PC-3 (cell line): ENCODE measurements at regions not wholly inside any gene's neighbourhood (a gene's known extent, or its start where the extent isn't known, plus 50 kb on each side); places are given as distances from the start of the nearest gene placed in this dataset.

Experiments
- EZH2 ChIP-seq: fragments of 300-600 bp; sonication (generic); IDR thresholded peaks from one replicate; pipeline ENCODE4 v1.6.1; 2017; ENCODE audit warnings: antibody characterized with exemption, mild to moderate bottlenecking, low read length; ENCODE audit not compliant: unreplicated experiment
- TF ChIP-seq, protein P1 (sequence below): fragments of 300-600 bp; sonication (generic); conservative IDR thresholded peaks from 2 replicates; pipeline ENCODE4 v1.5.1; 2017; ENCODE audit warnings: antibody characterized with exemption, low read depth, mild to moderate bottlenecking, low read length

DNA sequence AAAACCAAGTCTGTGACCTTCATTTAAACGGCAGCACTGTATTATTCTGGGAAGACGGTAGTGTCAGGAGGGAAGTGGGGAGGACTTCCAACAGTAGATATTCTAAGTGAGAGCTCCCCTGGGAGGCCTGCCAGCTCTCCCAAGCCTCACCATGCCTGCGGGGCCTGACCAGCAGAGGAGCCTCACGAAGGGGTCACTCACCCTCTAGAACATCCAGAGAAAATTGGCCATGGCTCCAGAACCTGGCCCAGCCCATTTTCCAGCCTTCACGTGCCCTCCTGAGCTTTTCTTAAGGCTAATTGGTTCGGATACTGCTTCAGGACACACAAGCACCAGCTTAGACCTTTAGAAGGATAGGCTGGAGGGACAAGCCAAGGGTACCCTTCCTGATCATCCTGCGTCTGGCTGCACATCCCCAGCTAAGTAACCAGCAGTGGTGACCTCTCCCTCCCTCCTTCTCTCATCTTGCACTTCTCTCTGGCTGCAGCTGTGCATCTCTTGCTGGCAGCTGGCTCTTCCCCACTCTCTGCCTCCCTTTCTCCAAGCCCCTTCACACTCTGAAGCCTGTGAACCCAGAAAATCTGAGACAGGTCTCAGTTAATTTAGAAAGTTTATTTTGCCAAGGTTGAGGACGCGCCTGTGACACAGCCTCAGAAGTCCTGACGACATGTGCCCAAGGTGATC is 120.1 kb upstream of the PKDCC start:
- TF ChIP-seq, protein P1, sequence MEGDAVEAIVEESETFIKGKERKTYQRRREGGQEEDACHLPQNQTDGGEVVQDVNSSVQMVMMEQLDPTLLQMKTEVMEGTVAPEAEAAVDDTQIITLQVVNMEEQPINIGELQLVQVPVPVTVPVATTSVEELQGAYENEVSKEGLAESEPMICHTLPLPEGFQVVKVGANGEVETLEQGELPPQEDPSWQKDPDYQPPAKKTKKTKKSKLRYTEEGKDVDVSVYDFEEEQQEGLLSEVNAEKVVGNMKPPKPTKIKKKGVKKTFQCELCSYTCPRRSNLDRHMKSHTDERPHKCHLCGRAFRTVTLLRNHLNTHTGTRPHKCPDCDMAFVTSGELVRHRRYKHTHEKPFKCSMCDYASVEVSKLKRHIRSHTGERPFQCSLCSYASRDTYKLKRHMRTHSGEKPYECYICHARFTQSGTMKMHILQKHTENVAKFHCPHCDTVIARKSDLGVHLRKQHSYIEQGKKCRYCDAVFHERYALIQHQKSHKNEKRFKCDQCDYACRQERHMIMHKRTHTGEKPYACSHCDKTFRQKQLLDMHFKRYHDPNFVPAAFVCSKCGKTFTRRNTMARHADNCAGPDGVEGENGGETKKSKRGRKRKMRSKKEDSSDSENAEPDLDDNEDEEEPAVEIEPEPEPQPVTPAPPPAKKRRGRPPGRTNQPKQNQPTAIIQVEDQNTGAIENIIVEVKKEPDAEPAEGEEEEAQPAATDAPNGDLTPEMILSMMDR: no peak
- TF ChIP-seq EZH2: no peak
